ENCODE measurements at regions not wholly inside any gene's neighbourhood (a gene's known extent, or its start where the extent isn't known, plus 50 kb on each side); places are given as distances from the start of the nearest gene placed in this dataset.

DNA sequence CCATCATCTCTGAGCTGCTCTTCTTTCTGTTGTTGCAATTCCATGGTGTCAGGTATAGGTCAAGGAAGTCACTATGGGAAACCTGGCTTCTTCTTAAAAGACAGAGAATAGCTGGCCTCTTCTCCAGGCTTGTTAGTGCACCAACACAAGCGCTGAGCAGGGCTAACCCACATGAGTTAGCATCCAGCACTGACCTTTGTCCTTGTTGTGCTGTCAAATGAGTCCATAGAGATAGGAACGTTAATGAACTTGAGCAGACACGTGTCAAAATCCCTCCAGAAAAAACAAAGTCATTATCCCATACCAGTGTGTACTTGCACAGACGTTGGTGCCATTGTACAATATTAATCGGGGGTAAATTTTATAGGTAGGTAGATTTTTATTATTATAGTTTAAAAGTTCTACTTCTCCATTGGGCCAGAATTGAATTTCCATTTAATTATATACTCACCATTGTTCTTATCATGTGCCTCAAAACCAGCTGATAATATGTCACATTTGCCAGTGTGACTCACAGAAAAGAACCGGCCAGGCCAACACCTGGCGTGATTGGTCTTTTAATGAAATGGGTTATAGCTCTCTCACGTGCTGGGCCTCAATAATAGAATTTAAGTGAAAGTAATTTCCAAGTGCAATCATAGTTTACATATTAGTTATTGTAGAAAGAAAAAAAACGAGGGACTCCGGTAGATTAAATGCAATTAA lies 468.8 kb upstream of the MGMT start:
- Histone ChIP-seq H3K4me3 (no peak overlapping the region), H3K27me3 (ENCODE audit: insufficient read depth in 3 of 3, low read length in 2 of 3) (no peaks in the 10 kb centered on the region), H3K27ac (no peak overlapping the region), H3K36me3 (ENCODE audit: insufficient read depth in 1 of 2, low read depth in 1 of 2) (no peaks in the 10 kb centered on the region), H3K9me3 (no peaks in the 10 kb centered on the region), H3K4me1 (no peaks in the 10 kb centered on the region)
- intact Hi-C loops (cut with DNase I): no loop called here
- ATAC-seq: no peak
- 87 to 90% (median 89%) methylated on average over 10 of the region's 10 CpGs for WGBS, 3 donors
- TF ChIP-seq, protein P1, sequence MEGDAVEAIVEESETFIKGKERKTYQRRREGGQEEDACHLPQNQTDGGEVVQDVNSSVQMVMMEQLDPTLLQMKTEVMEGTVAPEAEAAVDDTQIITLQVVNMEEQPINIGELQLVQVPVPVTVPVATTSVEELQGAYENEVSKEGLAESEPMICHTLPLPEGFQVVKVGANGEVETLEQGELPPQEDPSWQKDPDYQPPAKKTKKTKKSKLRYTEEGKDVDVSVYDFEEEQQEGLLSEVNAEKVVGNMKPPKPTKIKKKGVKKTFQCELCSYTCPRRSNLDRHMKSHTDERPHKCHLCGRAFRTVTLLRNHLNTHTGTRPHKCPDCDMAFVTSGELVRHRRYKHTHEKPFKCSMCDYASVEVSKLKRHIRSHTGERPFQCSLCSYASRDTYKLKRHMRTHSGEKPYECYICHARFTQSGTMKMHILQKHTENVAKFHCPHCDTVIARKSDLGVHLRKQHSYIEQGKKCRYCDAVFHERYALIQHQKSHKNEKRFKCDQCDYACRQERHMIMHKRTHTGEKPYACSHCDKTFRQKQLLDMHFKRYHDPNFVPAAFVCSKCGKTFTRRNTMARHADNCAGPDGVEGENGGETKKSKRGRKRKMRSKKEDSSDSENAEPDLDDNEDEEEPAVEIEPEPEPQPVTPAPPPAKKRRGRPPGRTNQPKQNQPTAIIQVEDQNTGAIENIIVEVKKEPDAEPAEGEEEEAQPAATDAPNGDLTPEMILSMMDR (IDR thresholded peaks at IDR 0.05): no peak
- no peak for DNase-seq

DNA sequence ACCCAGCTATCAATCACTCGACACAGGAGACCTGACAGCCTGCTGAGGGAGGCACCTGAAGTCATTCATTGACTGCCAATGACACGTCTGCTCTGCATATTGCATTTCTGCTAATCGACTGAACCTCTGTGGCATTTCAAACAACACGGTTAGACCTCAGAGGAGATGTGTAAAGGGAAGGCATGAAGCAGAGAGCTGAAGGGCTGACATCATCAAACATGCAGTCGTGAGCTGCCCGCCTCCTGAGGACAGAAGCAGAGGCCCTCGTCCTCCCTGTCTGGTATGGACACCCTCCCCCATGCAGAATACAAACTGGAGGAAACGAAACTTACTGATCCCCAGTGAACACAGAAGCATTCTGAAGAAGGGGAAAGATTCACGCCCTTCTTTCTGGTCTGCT lies 462.6 kb upstream of the MGMT start:
- Histone ChIP-seq H3K27ac (no peak overlapping the region), H3K36me3 (ENCODE audit: insufficient read depth in 1 of 2, low read depth in 1 of 2) (no peaks in the 10 kb centered on the region), H3K27me3 (ENCODE audit: insufficient read depth in 3 of 3, low read length in 2 of 3) (no peaks in the 10 kb centered on the region), H3K4me3 (no peak overlapping the region), H3K4me1 (no peaks in the 10 kb centered on the region), H3K9me3 (no peaks in the 10 kb centered on the region)
- ATAC-seq: no peak
- TF ChIP-seq, protein P1 (IDR thresholded peaks at IDR 0.05): no peak
- intact Hi-C loops (cut with DNase I): no loop called here
- 60 to 71% (median 67%) methylated on average over 9 of the region's 9 CpGs for WGBS, 3 donors
- no peak for DNase-seq

DNA sequence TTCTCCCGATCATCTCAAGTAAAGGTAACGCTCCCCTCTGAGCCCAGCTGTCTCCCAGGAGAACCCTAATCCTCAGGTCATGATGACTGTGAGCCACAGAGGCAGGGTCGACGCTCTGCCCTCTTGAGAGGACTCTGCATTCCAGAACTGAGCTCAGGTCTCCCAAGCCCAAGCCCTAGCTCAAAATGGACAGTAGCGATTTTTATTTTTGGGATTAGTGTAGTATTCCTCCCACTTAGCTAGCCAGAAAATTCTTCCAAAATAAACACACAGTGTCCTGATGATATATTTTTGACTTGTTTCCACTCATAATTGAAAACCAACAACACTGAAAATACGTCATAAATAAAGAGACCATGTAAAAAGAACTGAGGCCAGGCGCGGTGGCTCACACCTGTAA lies 462.0 kb upstream of the MGMT start:
- DNase-seq (no peak), ATAC-seq (no peak)
- TF ChIP-seq, protein P1 (IDR thresholded peaks at IDR 0.05): no peak
- Histone ChIP-seq H3K4me3 (no peak overlapping the region), H3K36me3 (ENCODE audit: insufficient read depth in 1 of 2, low read depth in 1 of 2) (no peaks in the 10 kb centered on the region), H3K9me3 (no peaks in the 10 kb centered on the region), H3K27me3 (ENCODE audit: insufficient read depth in 3 of 3, low read length in 2 of 3) (no peaks in the 10 kb centered on the region), H3K4me1 (no peaks in the 10 kb centered on the region), H3K27ac (no peak overlapping the region)
- WGBS, 3 donors: 66 to 75% (median 74%) methylated on average over 8 of the region's 8 CpGs
- intact Hi-C loops (cut with DNase I): no loop called here

DNA sequence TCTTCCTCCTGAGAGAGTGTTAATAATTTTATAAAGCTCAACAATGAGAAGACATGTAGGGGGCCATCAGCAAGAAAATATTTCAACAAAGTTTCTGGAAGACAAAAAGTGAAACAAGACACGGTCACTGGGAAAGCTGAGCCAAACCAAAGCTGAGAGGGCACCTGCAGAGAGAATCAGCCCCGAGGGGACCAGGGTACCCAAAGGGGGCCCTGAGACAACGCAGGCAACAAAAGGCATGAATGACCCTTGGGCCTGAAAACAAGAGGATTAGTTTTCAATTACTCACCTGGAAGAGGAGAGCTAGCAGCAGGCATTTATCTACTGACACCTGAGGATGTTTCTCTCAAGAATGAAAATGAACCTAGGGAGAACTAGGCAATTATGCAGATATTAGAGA lies 461.2 kb upstream of the MGMT start:
- no peaks in the 10 kb centered on the region for H3K27me3 ChIP-seq (ENCODE audit: insufficient read depth in 3 of 3, low read length in 2 of 3)
- no peak overlapping the region for H3K27ac ChIP-seq
- no peaks in the 10 kb centered on the region for H3K9me3 ChIP-seq
- intact Hi-C loops (cut with DNase I): no loop called here
- H3K4me1 ChIP-seq: no peaks in the 10 kb centered on the region
- TF ChIP-seq, protein P1 (IDR thresholded peaks at IDR 0.05): no peak
- ATAC-seq (no peak), DNase-seq (no peak)
- no peak overlapping the region for H3K4me3 ChIP-seq
- WGBS, 3 donors: 61 to 73% (median 72%) methylated on average over 3 of the region's 3 CpGs
- no peaks in the 10 kb centered on the region for H3K36me3 ChIP-seq (ENCODE audit: insufficient read depth in 1 of 2, low read depth in 1 of 2)

DNA sequence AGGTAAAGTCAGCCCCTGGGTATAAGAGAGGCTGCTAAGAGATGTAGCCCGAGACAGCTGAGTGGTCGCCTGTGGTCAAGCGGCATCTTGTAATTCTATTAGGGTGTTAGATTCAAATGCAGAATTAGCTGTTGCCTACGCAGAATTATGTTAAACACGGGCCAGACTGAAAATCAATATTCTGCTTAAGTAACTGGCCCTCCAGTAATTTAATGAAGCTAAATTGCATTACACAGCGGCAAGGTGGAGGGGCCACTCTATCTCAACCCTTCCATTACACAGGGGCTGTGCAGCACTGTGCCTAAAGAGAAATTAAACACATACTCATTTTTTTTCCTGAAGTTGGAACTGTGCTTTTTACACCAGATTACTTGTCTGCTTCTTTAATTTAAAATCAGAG lies 448.5 kb upstream of the MGMT start:
- TF ChIP-seq, protein P1 (IDR thresholded peaks at IDR 0.05): no peak
- Histone ChIP-seq H3K36me3 (ENCODE audit: insufficient read depth in 1 of 2, low read depth in 1 of 2) (no peaks in the 10 kb centered on the region), H3K27me3 (ENCODE audit: insufficient read depth in 3 of 3, low read length in 2 of 3) (peaks cover 0 to 11% (median 4%) of the 10 kb centered on the region in 3 donors), H3K27ac (no peak overlapping the region), H3K4me1 (no peaks in the 10 kb centered on the region), H3K4me3 (no peak overlapping the region), H3K9me3 (no peaks in the 10 kb centered on the region)
- intact Hi-C loops (cut with DNase I): no loop called here
- WGBS, 3 donors: 91 to 94% (median 92%) methylated on average over 6 of the region's 6 CpGs
- DNase-seq: no peak
- ATAC-seq: no peak
